Mammary epithelial cell (primary cell): ENCODE measurements at regions not wholly inside any gene's neighbourhood (a gene's known extent, or its start where the extent isn't known, plus 50 kb on each side); places are given as distances from the start of the nearest gene placed in this dataset.

ENCODE experiments used
- EZH2 ChIP-seq: IDR thresholded peaks from 2 replicates; pipeline ENCODE4 v1.6.1; 2012; ENCODE audit warnings: low read length, inconsistent platforms, borderline replicate concordance
- TF ChIP-seq, protein P1 (sequence below), 2 donors: IDR thresholded peaks in 1 of 2; conservative IDR thresholded peaks in 1 of 2; 2 replicates each; pipeline ENCODE4 v1.5.1; 2011 to 2012; ENCODE audit warnings: inconsistent platforms in 2 of 2, low read length in 2 of 2, mild to moderate bottlenecking in 2 of 2, control low read depth in 1 of 2, low read depth in 1 of 2; ENCODE audit not compliant: insufficient read depth in 1 of 2; ENCODE audit errors: extremely low read depth in 1 of 2

DNA sequence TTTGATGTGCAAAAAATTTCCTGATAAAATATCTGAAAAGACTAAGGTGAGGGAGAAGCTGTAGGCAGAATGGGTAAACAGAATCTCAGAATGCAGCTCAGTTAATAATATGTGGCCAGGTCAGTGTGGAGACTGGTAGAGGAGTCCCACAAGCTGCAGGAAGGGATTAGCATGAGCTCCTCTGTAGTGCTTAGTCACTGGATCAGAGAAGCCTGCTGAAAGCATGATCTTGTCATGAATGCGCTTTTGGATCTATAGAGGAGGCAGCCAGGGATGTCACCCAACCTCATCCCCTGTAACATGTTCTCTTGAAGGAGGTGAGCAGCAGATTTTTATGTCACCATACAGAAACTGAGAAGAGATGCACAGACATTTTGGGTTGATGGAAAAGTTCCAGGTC is 1035.3 kb upstream of the GBE1 start:
- TF ChIP-seq, protein P1, sequence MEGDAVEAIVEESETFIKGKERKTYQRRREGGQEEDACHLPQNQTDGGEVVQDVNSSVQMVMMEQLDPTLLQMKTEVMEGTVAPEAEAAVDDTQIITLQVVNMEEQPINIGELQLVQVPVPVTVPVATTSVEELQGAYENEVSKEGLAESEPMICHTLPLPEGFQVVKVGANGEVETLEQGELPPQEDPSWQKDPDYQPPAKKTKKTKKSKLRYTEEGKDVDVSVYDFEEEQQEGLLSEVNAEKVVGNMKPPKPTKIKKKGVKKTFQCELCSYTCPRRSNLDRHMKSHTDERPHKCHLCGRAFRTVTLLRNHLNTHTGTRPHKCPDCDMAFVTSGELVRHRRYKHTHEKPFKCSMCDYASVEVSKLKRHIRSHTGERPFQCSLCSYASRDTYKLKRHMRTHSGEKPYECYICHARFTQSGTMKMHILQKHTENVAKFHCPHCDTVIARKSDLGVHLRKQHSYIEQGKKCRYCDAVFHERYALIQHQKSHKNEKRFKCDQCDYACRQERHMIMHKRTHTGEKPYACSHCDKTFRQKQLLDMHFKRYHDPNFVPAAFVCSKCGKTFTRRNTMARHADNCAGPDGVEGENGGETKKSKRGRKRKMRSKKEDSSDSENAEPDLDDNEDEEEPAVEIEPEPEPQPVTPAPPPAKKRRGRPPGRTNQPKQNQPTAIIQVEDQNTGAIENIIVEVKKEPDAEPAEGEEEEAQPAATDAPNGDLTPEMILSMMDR (conservative IDR thresholded peaks at IDR 0.05 in 1 of 2, IDR thresholded peaks at IDR 0.05 in 1 of 2; ENCODE audit: extremely low read depth in 1 of 2, insufficient read depth in 1 of 2, low read depth in 1 of 2, low read length in 2 of 2): no peak
- no peak for TF ChIP-seq EZH2
